Left ventricle myocardium inferior (tissue), 1 donor: ENCODE measurements at regions not wholly inside any gene's neighbourhood (a gene's known extent, or its start where the extent isn't known, plus 50 kb on each side); places are given as distances from the start of the nearest gene placed in this dataset.

ENCODE experiments used
- DNase-seq: peaks from one replicate; pipeline ENCODE4 v3.0.0-alpha.2; 2020
- H3K27ac ChIP-seq: fragments of 200-600 bp; replicated peaks from 2 replicates; pipeline ENCODE4 v1.8.0; 2021
- H3K27me3 ChIP-seq: fragments of 200-600 bp; 2 replicates; pipeline ENCODE4 v1.8.0; 2021; ENCODE audit warnings: low read depth
- H3K36me3 ChIP-seq: fragments of 200-600 bp; 2 replicates; pipeline ENCODE4 v1.8.0; 2021
- H3K4me1 ChIP-seq: fragments of 200-600 bp; 2 replicates; pipeline ENCODE4 v1.8.0; 2021
- H3K4me3 ChIP-seq: fragments of 200-600 bp; 2 replicates; pipeline ENCODE4 v1.8.0; 2021; ENCODE audit warnings: mild to moderate bottlenecking, moderate library complexity
- H3K9me3 ChIP-seq: fragments of 200-600 bp; replicated peaks from 2 replicates; pipeline ENCODE4 v1.8.0; 2021
- CTCF ChIP-seq: fragments of 200-600 bp; IDR thresholded peaks from 2 replicates; pipeline ENCODE4 v1.8.0; 2021; ENCODE audit warnings: antibody characterized with exemption, mild to moderate bottlenecking, borderline replicate concordance
- intact Hi-C: fragments of 100-400 bp; cut with micrococcal nuclease; formaldehyde crosslinking; loops from one replicate; pipeline ENCODE4 v1.11.0; 2022
- donor health status: DM: no; HTN: yes; CAD: no; lungs with severe emphysema.

- TF ChIP-seq CTCF, result no peak
- Histone ChIP-seq H3K27me3 (no peaks in the 10 kb centered on the region), H3K4me1 (no peaks in the 10 kb centered on the region), H3K36me3 (no peaks in the 10 kb centered on the region), H3K9me3 (peaks cover 17% of the 10 kb centered on the region), H3K27ac (no peak overlapping the region), H3K4me3 (no peak overlapping the region)
- intact Hi-C loops, result no loop called here
- no peak for DNase-seq
These were observed 112.0 kb downstream of the FAM43A start for GRCh38 chr3:194797555-194798250.

GRCh38 chr3:194798486-194798885 is 112.8 kb downstream of the FAM43A start:
- Histone ChIP-seq H3K36me3 (no peaks in the 10 kb centered on the region), H3K27me3 (no peaks in the 10 kb centered on the region), H3K4me3 (no peak overlapping the region), H3K4me1 (no peaks in the 10 kb centered on the region), H3K9me3 (peaks cover 17% of the 10 kb centered on the region), H3K27ac (no peak overlapping the region)
- DNase-seq, result no peak
- intact Hi-C loops, result no loop called here
- no peak for TF ChIP-seq CTCF

GRCh38 chr3:194800002-194800401 is 114.3 kb downstream of the FAM43A start:
- Histone ChIP-seq H3K27me3 (no peaks in the 10 kb centered on the region), H3K9me3 (peaks cover 17% of the 10 kb centered on the region), H3K27ac (no peak overlapping the region), H3K4me3 (no peak overlapping the region), H3K4me1 (no peaks in the 10 kb centered on the region), H3K36me3 (no peaks in the 10 kb centered on the region)
- intact Hi-C loops, result no loop called here
- no peak for TF ChIP-seq CTCF
- no peak for DNase-seq

GRCh38 chr3:194801461-194802432 is 116.1 kb downstream of the FAM43A start:
- TF ChIP-seq CTCF, result no peak
- intact Hi-C loops, result no loop called here
- Histone ChIP-seq H3K27ac (no peak overlapping the region), H3K36me3 (no peaks in the 10 kb centered on the region), H3K4me3 (no peak overlapping the region), H3K27me3 (no peaks in the 10 kb centered on the region), H3K9me3 (peaks cover under 1% of the 10 kb centered on the region), H3K4me1 (no peaks in the 10 kb centered on the region)
- DNase-seq, result no peak

GRCh38 chr3:194804796-194805195 is 119.1 kb downstream of the FAM43A start:
- DNase-seq, result no peak
- H3K4me3 ChIP-seq, result no peak overlapping the region
- no peaks in the 10 kb centered on the region for H3K36me3 ChIP-seq
- no peaks in the 10 kb centered on the region for H3K4me1 ChIP-seq
- no peaks in the 10 kb centered on the region for H3K9me3 ChIP-seq
- H3K27me3 ChIP-seq, result no peaks in the 10 kb centered on the region
- intact Hi-C loops, result no loop called here
- H3K27ac ChIP-seq, result no peak overlapping the region
- TF ChIP-seq CTCF, result no peak
